ENCODE measurements at regions not wholly inside any gene's neighbourhood (a gene's known extent, or its start where the extent isn't known, plus 50 kb on each side); places are given as distances from the start of the nearest gene placed in this dataset.
"Not testable (repeated sequence)": the region's sequence is repeated elsewhere in the genome, so short reads cannot be mapped to it uniquely, and the experiment has no call there.

DNA sequence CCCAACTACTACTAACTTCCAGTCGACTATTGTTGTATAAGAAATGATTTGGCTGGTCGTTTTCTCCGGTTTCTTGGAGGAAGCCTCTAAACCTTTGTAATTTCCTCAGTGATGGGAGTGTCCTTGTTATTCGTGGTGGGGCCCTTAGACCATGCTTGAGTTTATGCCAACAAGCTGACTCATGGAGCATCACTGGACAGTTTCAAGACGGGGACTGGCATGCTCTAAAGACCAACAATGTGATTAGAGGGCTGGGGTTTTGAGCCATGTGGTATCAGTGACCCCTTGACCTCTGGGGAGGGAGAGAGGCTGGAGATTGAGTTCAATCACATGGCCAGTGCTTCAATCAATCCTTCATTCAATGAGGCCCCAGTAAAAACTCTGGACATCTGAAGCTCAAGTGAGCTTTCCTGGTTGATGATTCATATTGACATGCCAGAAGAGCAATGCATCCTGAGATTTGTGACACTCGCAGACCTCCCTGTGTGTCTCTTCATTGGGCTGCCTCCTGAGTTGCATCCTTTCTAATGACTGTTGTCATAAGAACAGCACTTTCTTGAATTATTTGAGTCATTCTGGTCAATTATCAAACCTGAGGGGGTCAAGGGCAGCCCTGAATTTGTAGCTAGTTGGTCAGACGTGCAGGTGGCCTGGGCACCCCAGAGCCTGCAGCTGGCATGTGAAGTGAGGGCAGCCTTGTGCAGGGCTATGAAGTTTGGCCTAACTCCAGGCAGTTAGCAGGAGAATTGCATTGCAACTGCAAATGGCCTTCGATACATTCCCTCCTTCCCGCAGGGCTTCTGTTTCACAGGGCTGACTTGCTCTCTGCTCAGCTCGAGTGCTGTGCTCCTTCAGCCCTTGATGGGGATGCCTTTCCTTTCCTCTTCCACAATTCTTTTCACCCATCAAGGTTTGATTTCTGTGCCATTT is 246.5 kb downstream of the FGF9 start:
- ATAC-seq (no peak), DNase-seq (ENCODE audit: low read depth, low spot score) (no peak)
- Histone ChIP-seq H4K20me1 (ENCODE audit: insufficient read depth) (no peaks in the 10 kb centered on the region), H3K4me2 (ENCODE audit: low read length) (no peak overlapping the region), H3K9me3 (ENCODE audit: control insufficient read depth in 1 of 2, insufficient read depth in 1 of 2, low read depth in 1 of 2, low read length in 2 of 2) (no peaks in the 10 kb centered on the region), H3K9me2 (ENCODE audit: insufficient read depth) (no peaks in the 10 kb centered on the region), H3K4me3 (replicated peaks in 1 of 2; ENCODE audit: low read depth in 1 of 2, low read length in 2 of 2) (no peak overlapping the region), H3K27ac (ENCODE audit: low read depth, low read length) (no peak overlapping the region), H3K4me1 (ENCODE audit: control insufficient read depth in 1 of 2, insufficient read depth in 2 of 2, low read length in 2 of 2) (no peaks in the 10 kb centered on the region), H3K36me3 (ENCODE audit: control insufficient read depth in 1 of 2, insufficient read depth in 2 of 2, low read length in 2 of 2) (no peaks in the 10 kb centered on the region), H3K27me3 (ENCODE audit: insufficient read depth, low read length) (no peaks in the 10 kb centered on the region), H3K79me2 (ENCODE audit: insufficient read depth, low read length) (no peaks in the 10 kb centered on the region), H2AFZ (ENCODE audit: low read depth, low read length, poor library complexity, severe bottlenecking) (no peak overlapping the region), H3K9ac (ENCODE audit: low read length) (no peak overlapping the region)
- ChIA-PET POLR2A (no interaction called here), CTCF (no interaction called here), RAD21 (ENCODE audit: low non-redundant PET in 1 of 2, low total read pairs in 2 of 2, uncharacterized antibody in 2 of 2, unreplicated experiment in 2 of 2) (no interaction called here)
- no TSS peak for BruUV-seq (replicated peaks)
- TF ChIP-seq SP1 (IDR thresholded peaks at IDR 0.05; ENCODE audit: low read depth): no peak
- intact Hi-C loops (cut with micrococcal nuclease): no loop called here

DNA sequence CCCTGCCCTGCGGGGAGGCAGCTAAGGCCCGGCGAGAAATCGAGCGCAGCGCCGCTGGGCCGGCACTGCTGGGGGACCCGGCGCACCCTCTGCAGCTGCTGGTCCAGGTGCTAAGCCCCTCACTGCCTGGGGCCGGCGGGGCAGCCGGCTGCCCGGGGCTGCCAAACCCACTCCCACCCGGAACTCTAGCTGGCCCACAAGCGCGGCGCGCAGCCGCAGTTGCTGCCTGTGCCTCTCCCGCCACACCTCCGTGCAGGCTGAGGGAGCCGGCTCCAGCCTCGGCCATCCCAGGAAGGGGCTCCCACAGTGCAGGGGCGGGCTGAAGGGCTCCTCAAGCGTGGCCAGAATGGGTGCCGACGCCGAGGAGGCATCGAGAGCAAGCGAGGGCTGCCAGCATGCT is 249.9 kb downstream of the FGF9 start:
- H2AFZ ChIP-seq (ENCODE audit: low read depth, low read length, poor library complexity, severe bottlenecking); H3K9ac ChIP-seq (ENCODE audit: low read length); H3K4me2 ChIP-seq (ENCODE audit: low read length); H3K9me3 ChIP-seq (ENCODE audit: control insufficient read depth in 1 of 2, insufficient read depth in 1 of 2, low read depth in 1 of 2, low read length in 2 of 2); intact Hi-C loops (cut with micrococcal nuclease); RAD21 ChIA-PET (ENCODE audit: low non-redundant PET in 1 of 2, low total read pairs in 2 of 2, uncharacterized antibody in 2 of 2, unreplicated experiment in 2 of 2); POLR2A ChIA-PET; ATAC-seq; CTCF ChIA-PET; H4K20me1 ChIP-seq (ENCODE audit: insufficient read depth); H3K27ac ChIP-seq (ENCODE audit: low read depth, low read length); DNase-seq (ENCODE audit: low read depth, low spot score); H3K36me3 ChIP-seq (ENCODE audit: control insufficient read depth in 1 of 2, insufficient read depth in 2 of 2, low read length in 2 of 2); H3K4me3 ChIP-seq (replicated peaks in 1 of 2; ENCODE audit: low read depth in 1 of 2, low read length in 2 of 2); H3K4me1 ChIP-seq (ENCODE audit: control insufficient read depth in 1 of 2, insufficient read depth in 2 of 2, low read length in 2 of 2); H3K27me3 ChIP-seq (ENCODE audit: insufficient read depth, low read length); H3K79me2 ChIP-seq (ENCODE audit: insufficient read depth, low read length); BruUV-seq (replicated peaks); H3K9me2 ChIP-seq (ENCODE audit: insufficient read depth): not testable (repeated sequence)

DNA sequence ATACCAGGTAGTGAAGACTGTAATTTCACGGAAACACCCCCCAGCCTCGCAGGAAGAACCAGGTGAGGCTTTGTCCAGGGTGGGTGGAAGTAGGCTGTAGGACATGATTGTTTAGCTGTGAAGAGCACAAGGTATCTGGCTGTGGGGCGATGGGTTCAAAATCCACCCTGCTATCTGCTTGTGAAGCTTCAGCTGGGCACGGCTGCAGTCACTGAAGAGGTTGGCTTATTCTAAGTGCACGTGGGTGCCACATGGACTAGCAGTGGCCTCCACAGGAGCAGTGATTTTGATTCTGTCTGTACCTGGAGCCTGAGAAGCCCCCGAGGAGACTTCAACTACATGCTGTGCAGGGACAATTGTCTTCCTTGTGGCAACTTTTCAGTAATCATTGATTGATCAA is 254.1 kb downstream of the FGF9 start:
- no peaks in the 10 kb centered on the region for H3K79me2 ChIP-seq (ENCODE audit: insufficient read depth, low read length)
- BruUV-seq (replicated peaks): no TSS peak
- no peak overlapping the region for H3K4me3 ChIP-seq (replicated peaks in 1 of 2; ENCODE audit: low read depth in 1 of 2, low read length in 2 of 2)
- ChIA-PET RAD21 (ENCODE audit: low non-redundant PET in 1 of 2, low total read pairs in 2 of 2, uncharacterized antibody in 2 of 2, unreplicated experiment in 2 of 2) (no interaction called here), POLR2A (no interaction called here), CTCF (no interaction called here)
- intact Hi-C loops (cut with micrococcal nuclease): no loop called here
- no peak overlapping the region for H3K27ac ChIP-seq (ENCODE audit: low read depth, low read length)
- no peaks in the 10 kb centered on the region for H3K36me3 ChIP-seq (ENCODE audit: control insufficient read depth in 1 of 2, insufficient read depth in 2 of 2, low read length in 2 of 2)
- no peaks in the 10 kb centered on the region for H3K27me3 ChIP-seq (ENCODE audit: insufficient read depth, low read length)
- H3K9me3 ChIP-seq (ENCODE audit: control insufficient read depth in 1 of 2, insufficient read depth in 1 of 2, low read depth in 1 of 2, low read length in 2 of 2): no peaks in the 10 kb centered on the region
- no peak overlapping the region for H3K9ac ChIP-seq (ENCODE audit: low read length)
- DNase-seq (ENCODE audit: low read depth, low spot score) (no peak), ATAC-seq (no peak)
- H3K4me1 ChIP-seq (ENCODE audit: control insufficient read depth in 1 of 2, insufficient read depth in 2 of 2, low read length in 2 of 2): no peaks in the 10 kb centered on the region
- no peaks in the 10 kb centered on the region for H3K9me2 ChIP-seq (ENCODE audit: insufficient read depth)
- no peak overlapping the region for H3K4me2 ChIP-seq (ENCODE audit: low read length)
- H2AFZ ChIP-seq (ENCODE audit: low read depth, low read length, poor library complexity, severe bottlenecking): no peak overlapping the region
- H4K20me1 ChIP-seq (ENCODE audit: insufficient read depth): no peaks in the 10 kb centered on the region
- TF ChIP-seq TCF7L2 (IDR thresholded peaks at IDR 0.05; ENCODE audit: borderline replicate concordance, extremely low read depth, insufficient read depth, insufficient read length) (no peak), YY1 (IDR thresholded peaks at IDR 0.05; ENCODE audit: extremely low read depth, insufficient replicate concordance, low read depth, low read length) (no peak), EZH2 (IDR thresholded peaks at IDR 0.05) (no peak), SRF (IDR thresholded peaks at IDR 0.05; ENCODE audit: low read depth) (no peak), CBX3 (IDR thresholded peaks at IDR 0.05; ENCODE audit: low read depth) (no peak), SIN3A (IDR thresholded peaks at IDR 0.05; ENCODE audit: low read depth) (no peak), ZFX (IDR thresholded peaks at IDR 0.05) (no peak)
- TF ChIP-seq, protein P1, sequence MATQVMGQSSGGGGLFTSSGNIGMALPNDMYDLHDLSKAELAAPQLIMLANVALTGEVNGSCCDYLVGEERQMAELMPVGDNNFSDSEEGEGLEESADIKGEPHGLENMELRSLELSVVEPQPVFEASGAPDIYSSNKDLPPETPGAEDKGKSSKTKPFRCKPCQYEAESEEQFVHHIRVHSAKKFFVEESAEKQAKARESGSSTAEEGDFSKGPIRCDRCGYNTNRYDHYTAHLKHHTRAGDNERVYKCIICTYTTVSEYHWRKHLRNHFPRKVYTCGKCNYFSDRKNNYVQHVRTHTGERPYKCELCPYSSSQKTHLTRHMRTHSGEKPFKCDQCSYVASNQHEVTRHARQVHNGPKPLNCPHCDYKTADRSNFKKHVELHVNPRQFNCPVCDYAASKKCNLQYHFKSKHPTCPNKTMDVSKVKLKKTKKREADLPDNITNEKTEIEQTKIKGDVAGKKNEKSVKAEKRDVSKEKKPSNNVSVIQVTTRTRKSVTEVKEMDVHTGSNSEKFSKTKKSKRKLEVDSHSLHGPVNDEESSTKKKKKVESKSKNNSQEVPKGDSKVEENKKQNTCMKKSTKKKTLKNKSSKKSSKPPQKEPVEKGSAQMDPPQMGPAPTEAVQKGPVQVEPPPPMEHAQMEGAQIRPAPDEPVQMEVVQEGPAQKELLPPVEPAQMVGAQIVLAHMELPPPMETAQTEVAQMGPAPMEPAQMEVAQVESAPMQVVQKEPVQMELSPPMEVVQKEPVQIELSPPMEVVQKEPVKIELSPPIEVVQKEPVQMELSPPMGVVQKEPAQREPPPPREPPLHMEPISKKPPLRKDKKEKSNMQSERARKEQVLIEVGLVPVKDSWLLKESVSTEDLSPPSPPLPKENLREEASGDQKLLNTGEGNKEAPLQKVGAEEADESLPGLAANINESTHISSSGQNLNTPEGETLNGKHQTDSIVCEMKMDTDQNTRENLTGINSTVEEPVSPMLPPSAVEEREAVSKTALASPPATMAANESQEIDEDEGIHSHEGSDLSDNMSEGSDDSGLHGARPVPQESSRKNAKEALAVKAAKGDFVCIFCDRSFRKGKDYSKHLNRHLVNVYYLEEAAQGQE (IDR thresholded peaks at IDR 0.05; ENCODE audit: low read depth): no peak

Measured in HCT116 (cell line).